ENCODE measurements at regions not wholly inside any gene's neighbourhood (a gene's known extent, or its start where the extent isn't known, plus 50 kb on each side); places are given as distances from the start of the nearest gene placed in this dataset.

DNA sequence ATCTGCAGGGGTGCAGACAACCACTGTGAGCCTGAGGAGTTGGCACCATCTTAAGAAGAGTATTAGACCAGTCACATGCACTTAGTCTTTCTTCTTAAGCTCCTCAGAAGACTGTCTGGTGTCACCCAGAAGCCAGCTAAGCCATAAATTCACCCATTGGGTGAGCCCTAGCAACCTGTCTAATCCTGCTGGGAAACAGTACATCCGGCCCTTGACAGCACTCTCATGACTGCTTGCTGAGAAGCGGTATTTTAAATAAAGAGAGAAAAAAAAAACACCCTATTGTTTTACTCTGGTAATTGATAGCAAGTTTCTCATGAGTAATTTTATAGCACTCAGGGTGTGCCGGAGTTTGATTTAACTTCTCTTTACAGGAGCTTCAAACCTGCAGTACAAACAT is 134.7 kb downstream of the SOX9 start:
- DNase-seq (ENCODE audit: low read depth, low spot score): no peak

- no peak for DNase-seq (ENCODE audit: low read depth, low spot score)
Observed at GRCh38 chr17:72258711-72259110, 137.9 kb downstream of the SOX9 start.

GRCh38 chr17:72259922-72260321 is 139.1 kb downstream of the SOX9 start:
- DNase-seq (ENCODE audit: low read depth, low spot score): no peak

DNA sequence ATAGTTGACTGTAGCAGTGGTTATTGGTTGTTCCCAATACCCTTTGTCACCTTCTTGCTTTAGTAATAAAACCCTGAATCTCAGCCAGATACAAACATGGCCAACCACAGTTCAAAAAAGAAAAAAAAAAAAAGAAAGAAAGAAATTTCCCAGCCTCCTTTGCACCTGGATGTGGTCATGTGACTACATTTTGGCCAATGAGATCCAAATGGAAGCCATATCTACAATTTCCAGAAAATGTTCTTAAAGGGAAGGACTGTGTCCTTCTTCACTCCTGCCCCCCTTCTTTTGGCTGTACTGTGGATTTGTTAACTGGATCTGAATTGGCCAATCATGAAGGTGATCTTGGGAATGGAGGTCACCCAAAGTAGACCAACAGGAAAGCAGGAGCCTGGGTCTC is 141.9 kb downstream of the SOX9 start:
- no peak for DNase-seq (ENCODE audit: low read depth, low spot score)

DNA sequence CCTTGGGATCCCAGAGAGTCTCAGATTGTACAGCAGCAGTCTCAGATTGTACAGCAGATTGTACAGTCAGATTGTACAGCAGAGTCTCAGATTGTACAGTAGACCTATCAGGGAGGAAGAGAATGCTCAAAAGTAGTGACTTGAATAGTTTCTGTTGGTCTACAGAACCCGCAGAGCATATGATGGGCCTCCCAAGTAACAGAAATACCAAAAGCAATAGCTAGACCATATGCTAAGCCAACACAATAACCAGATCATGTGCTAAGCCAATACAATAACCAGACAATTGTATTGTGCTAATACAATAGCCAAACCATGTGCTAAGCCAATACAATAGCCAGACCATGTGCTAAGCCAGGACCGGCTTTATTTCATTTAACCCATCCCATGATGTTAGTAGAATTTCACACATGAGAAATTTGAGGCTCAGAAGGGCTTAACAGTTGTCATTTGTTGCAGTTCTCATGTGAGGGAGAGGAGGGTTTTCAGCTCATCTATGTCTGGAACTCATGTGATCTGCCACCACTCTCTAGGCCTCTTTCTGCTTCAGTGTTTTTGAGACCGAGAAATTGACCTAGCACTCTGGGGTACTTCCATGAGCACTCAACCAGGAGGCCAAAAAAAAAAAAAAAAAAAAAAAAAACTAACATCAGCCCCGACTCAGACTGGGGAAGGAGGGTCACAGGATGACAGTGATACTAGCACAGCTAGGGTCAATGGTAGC is 144.0 kb downstream of the SOX9 start:
- no peak for DNase-seq (ENCODE audit: low read depth, low spot score)

GRCh38 chr17:72266112-72266775 is 145.4 kb downstream of the SOX9 start:
- no peak for DNase-seq (ENCODE audit: low read depth, low spot score)

- DNase-seq (ENCODE audit: low read depth, low spot score): no peak
Observed at GRCh38 chr17:72267601-72268000, 146.8 kb downstream of the SOX9 start.

DNA sequence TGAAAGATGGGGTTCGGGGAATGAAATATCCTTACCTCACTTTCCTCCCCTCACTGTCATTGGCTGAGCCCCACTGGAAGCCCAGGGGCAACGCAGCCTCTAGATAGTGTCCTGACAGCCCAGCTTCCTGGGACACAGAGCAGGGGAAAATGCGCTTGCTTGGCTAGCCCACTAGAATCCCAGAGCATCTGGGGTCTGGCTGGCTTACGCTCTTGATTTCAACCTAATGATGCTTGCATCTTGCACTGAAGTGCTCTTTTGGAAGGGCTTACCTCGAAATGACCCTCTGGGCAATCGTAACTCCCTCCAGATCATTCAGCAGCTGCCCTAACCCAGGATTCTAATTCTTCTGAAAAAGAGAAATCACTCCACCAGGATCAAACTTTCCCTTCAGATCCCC is 147.6 kb downstream of the SOX9 start:
- no peak for DNase-seq (ENCODE audit: low read depth, low spot score)

- no peak for DNase-seq (ENCODE audit: low read depth, low spot score)
Observed at GRCh38 chr17:72270273-72270924, 149.6 kb downstream of the SOX9 start.

- DNase-seq (ENCODE audit: low read depth, low spot score): no peak
Observed at GRCh38 chr17:72271603-72272002, 150.8 kb downstream of the SOX9 start.

GRCh38 chr17:72273289-72274056 is 152.7 kb downstream of the SOX9 start:
- DNase-seq (ENCODE audit: low read depth, low spot score): no peak

GRCh38 chr17:72274614-72275013 is 153.8 kb downstream of the SOX9 start:
- DNase-seq (ENCODE audit: low read depth, low spot score): no peak

DNA sequence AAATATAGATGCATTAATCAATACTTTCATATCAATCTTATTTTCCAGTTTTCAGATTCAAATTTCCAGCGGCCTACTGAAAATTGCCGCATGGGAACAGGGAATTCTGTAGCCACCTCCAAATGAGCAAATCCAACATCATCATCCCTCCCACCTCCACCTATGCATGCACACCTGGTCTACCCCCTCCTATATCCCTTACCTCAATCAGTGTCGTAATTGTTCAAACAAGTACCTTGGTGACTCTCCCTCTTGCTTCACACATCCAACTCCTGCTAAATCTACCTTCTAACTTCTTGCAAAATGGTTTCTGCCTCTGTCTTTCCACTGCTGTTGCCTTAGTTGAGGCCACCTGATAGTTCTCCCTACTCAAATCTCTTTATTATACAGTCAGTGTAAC is 160.1 kb downstream of the SOX9 start:
- no peak for DNase-seq (ENCODE audit: low read depth, low spot score)

GRCh38 chr17:72282439-72283029 is 161.7 kb downstream of the SOX9 start:
- no peak for DNase-seq (ENCODE audit: low read depth, low spot score)

GRCh38 chr17:72284806-72285205 is 164.0 kb downstream of the SOX9 start:
- DNase-seq (ENCODE audit: low read depth, low spot score): no peak

DNA sequence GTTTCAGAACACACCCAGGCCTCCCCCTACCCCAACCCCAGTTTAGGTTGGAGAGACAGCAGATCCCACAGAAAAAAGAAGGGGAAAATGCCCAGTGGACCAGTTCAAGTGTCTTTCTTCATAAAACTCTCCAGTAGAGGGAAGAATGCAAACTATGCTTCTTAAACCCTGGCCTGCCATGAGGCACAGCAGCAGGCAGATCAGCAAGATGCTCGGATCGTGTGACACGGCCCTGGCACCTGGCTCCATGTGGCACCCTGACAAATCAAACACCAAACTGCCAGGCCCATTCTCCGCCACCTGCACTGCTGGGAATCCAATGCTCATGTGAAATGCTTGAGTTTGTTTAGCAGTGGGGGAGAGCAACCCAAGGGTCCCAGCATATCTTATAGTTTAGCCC is 166.8 kb downstream of the SOX9 start:
- no peak for DNase-seq (ENCODE audit: low read depth, low spot score)

- DNase-seq (ENCODE audit: low read depth, low spot score): no peak
Observed at GRCh38 chr17:72294487-72294893, 173.7 kb downstream of the SOX9 start.

DNA sequence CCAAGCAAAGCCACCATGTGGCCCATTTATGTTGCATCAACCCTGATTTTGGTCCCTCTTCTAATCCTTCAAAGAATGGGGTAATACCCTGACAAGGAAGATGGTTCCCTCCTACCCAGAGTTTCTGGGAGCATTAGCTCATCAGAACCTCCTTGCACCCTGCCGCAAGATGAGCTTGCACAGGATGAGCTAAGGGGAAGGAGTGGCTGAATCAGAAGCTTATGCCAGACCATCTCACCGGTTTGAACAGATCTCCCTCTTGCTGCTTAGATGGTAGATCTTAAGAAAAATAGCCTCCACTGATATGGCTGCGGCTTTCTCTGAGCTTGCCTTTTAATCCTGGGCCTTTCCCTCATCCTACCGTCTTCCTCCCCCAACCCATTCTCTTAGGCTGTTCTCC is 175.1 kb downstream of the SOX9 start:
- no peak for DNase-seq (ENCODE audit: low read depth, low spot score)

DNA sequence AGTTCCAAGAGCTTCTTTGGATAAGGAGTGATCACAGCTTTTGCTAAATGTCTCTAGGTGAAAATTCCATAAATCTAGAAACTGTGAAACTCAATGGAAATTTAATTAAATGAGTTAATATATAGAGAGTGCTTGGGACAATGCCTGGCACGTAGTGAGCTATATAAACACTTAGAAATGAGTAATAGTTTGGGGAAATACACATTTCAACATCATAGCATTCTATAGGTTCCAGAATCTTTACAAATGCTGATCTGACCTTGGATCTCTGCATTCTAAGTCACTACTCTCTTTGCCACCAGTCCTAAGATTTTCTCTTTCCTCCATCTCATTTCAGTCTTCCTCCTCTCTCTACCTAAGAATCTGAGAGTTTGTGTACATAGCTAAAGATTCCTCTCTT is 175.6 kb downstream of the SOX9 start:
- DNase-seq (ENCODE audit: low read depth, low spot score): no peak

- DNase-seq (ENCODE audit: low read depth, low spot score): no peak
Observed at GRCh38 chr17:72297326-72298115, 176.7 kb downstream of the SOX9 start.

- DNase-seq (ENCODE audit: low read depth, low spot score): no peak
Observed at GRCh38 chr17:72299100-72299499, 178.3 kb downstream of the SOX9 start.

Measured in pulmonary artery endothelial cell (primary cell).